Type B pancreatic cell (in vitro differentiated cells): ENCODE measurements at regions not wholly inside any gene's neighbourhood (a gene's known extent, or its start where the extent isn't known, plus 50 kb on each side); places are given as distances from the start of the nearest gene placed in this dataset.

ENCODE experiments used
- DNase-seq: peaks from one replicate; pipeline ENCODE4 v3.0.0; 2021; ENCODE audit warnings: mixed read lengths; ENCODE audit not compliant: unreplicated experiment; ENCODE audit errors: extremely low spot score
- H3K27ac Mint-ChIP-seq: 2 replicates; pipeline ENCODE4 v1.8.0; 2021; ENCODE audit warnings: mild to moderate bottlenecking, mixed read lengths
- H3K27me3 Mint-ChIP-seq: 2 replicates; pipeline ENCODE4 v1.8.0; 2021; ENCODE audit warnings: mixed read lengths
- H3K36me3 Mint-ChIP-seq: 2 replicates; pipeline ENCODE4 v1.8.0; 2021; ENCODE audit warnings: mixed read lengths
- H3K4me1 Mint-ChIP-seq: one replicate; pipeline ENCODE4 v1.8.0; 2021; ENCODE audit warnings: mixed read lengths; ENCODE audit not compliant: unreplicated experiment
- H3K4me3 Mint-ChIP-seq: 2 replicates; pipeline ENCODE4 v1.8.0; 2021; ENCODE audit warnings: mild to moderate bottlenecking, mixed read lengths
- H3K9me3 Mint-ChIP-seq: 2 replicates; pipeline ENCODE4 v1.8.0; 2021; ENCODE audit warnings: mixed read lengths
- TF ChIP-seq, protein P1 (sequence below): fragments of 200-600 bp; sonication (generic); conservative IDR thresholded peaks from 2 replicates; pipeline ENCODE4 v1.5.0; 2021; ENCODE audit warnings: antibody characterized with exemption, mild to moderate bottlenecking

- no peaks in the 10 kb centered on the region for H3K9me3 Mint-ChIP-seq
- H3K4me1 Mint-ChIP-seq: peaks cover 13% of the 10 kb centered on the region
- H3K27me3 Mint-ChIP-seq: peaks cover 43% of the 10 kb centered on the region
- H3K4me3 Mint-ChIP-seq: no peak overlapping the region
- DNase-seq: no peak
- TF ChIP-seq, protein P1, sequence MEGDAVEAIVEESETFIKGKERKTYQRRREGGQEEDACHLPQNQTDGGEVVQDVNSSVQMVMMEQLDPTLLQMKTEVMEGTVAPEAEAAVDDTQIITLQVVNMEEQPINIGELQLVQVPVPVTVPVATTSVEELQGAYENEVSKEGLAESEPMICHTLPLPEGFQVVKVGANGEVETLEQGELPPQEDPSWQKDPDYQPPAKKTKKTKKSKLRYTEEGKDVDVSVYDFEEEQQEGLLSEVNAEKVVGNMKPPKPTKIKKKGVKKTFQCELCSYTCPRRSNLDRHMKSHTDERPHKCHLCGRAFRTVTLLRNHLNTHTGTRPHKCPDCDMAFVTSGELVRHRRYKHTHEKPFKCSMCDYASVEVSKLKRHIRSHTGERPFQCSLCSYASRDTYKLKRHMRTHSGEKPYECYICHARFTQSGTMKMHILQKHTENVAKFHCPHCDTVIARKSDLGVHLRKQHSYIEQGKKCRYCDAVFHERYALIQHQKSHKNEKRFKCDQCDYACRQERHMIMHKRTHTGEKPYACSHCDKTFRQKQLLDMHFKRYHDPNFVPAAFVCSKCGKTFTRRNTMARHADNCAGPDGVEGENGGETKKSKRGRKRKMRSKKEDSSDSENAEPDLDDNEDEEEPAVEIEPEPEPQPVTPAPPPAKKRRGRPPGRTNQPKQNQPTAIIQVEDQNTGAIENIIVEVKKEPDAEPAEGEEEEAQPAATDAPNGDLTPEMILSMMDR: no peak
- no peaks in the 10 kb centered on the region for H3K36me3 Mint-ChIP-seq
- no peak overlapping the region for H3K27ac Mint-ChIP-seq
Observed at GRCh38 chr16:86061721-86062120, 162.8 kb downstream of the IRF8 start.

GRCh38 chr16:86062271-86062965, 163.5 kb downstream of the IRF8 start:
- Mint-ChIP-seq H3K9me3 (no peaks in the 10 kb centered on the region), H3K4me3 (no peak overlapping the region), H3K27ac (no peak overlapping the region), H3K36me3 (no peaks in the 10 kb centered on the region), H3K4me1 (peaks cover 13% of the 10 kb centered on the region), H3K27me3 (peaks cover 48% of the 10 kb centered on the region)
- DNase-seq: no peak
- TF ChIP-seq, protein P1: no peak

DNA sequence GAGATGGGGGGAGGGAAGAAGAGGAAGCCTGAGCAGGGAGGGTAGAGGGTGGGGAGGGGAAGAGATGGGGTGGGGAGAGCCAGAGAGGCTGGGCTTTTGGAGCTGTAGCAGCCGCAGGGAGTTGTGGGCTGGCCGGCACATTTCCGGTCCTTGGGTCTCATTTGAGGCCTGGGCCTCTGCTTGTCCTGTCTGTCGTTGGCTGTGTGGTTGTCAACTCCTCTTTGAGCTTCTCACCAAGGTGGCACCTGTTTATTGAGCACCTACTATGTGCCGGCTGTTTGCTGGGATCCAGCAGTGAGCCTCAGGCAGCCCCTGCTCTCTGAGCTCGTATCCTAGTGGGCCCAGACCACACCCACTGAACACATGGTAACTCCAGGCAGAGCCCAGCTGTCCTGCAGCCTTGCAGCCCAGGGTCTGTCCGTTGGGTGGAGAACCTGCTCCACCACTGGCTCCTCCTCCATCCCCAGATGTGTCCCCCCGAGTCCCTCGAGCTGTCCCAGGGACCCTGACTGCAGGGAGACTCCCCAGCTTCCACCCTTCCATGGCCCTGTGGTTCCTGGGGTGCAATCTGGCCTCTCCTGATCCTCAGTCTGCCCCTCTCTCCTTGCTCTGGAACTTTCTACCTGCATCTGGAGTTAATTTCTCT, 164.9 kb downstream of the IRF8 start:
- H3K4me3 Mint-ChIP-seq: no peak overlapping the region
- no peak overlapping the region for H3K27ac Mint-ChIP-seq
- TF ChIP-seq, protein P1: no peak
- H3K9me3 Mint-ChIP-seq: no peaks in the 10 kb centered on the region
- H3K27me3 Mint-ChIP-seq: peaks cover 43% of the 10 kb centered on the region
- peaks cover 13% of the 10 kb centered on the region for H3K4me1 Mint-ChIP-seq
- no peak for DNase-seq
- no peaks in the 10 kb centered on the region for H3K36me3 Mint-ChIP-seq

DNA sequence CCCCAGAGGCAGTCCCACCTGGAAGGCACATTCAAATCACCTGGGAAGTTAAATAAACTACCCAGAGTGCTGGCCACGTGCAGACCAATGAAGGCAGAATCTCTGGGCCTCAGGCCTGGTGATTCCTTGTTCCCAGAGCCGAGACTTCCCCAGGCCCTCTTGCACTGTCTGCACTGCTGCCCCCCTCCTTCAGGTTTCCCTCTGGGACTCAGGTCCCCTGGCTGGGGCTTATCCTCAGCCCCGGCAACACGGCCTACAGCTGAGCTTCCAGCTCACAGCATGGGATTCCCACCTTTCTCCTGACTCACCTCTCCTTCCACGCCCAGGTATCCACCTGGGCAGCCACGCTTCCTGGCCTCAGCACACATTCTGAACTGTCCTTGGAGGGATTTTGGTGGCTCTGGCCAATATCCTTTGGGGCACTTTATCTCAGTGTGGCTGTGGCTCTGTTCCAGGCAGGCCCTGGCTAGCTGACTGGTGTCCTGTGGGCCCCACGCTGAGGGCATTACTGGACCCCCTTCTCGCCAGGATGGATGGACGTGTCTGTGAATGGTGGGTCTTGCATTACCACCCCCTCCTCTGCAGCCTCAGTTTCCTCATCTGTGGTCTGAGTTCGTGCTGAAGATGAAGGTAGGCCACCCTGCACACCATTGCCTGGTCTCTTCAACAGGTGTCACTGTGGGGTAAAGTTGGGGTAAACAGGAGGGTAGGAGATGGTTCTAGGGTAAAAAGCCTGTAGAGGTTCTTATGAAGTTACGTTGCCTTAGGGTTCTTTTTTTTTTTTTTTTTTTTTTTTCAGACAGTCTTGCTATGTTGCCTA, 165.7 kb downstream of the IRF8 start:
- TF ChIP-seq, protein P1: no peak
- Mint-ChIP-seq H3K27me3 (peaks cover 42% of the 10 kb centered on the region), H3K9me3 (no peaks in the 10 kb centered on the region), H3K36me3 (no peaks in the 10 kb centered on the region), H3K4me1 (peaks cover 13% of the 10 kb centered on the region), H3K4me3 (no peak overlapping the region), H3K27ac (no peak overlapping the region)
- DNase-seq: no peak

GRCh38 chr16:86065711-86066110, 166.7 kb downstream of the IRF8 start:
- TF ChIP-seq, protein P1: no peak
- no peak overlapping the region for H3K27ac Mint-ChIP-seq
- DNase-seq: no peak
- no peaks in the 10 kb centered on the region for H3K9me3 Mint-ChIP-seq
- peaks cover 49% of the 10 kb centered on the region for H3K27me3 Mint-ChIP-seq
- peaks cover 17% of the 10 kb centered on the region for H3K4me1 Mint-ChIP-seq
- H3K36me3 Mint-ChIP-seq: no peaks in the 10 kb centered on the region
- H3K4me3 Mint-ChIP-seq: no peak overlapping the region
